WTC11 (cell line): ENCODE measurements at regions not wholly inside any gene's neighbourhood (a gene's known extent, or its start where the extent isn't known, plus 50 kb on each side); places are given as distances from the start of the nearest gene placed in this dataset.

ENCODE experiments used
- CREB1 ChIP-seq: sonication (generic); formaldehyde crosslinking; IDR thresholded peaks from 2 replicates; pipeline ENCODE4 v1.8.0; 2023; ENCODE audit warnings: mild to moderate bottlenecking, missing genetic modification reagents
- CTCF ChIP-seq: fragments of 200-600 bp; IDR thresholded peaks from 2 replicates; pipeline ENCODE4 v1.8.0; 2022; ENCODE audit warnings: antibody characterized with exemption
- ERG ChIP-seq: fragments of 250-450 bp; sonication (Bioruptor Pico); IDR thresholded peaks from 2 replicates; pipeline ENCODE4 v1.8.0; 2021; ENCODE audit warnings: mild to moderate bottlenecking
- HMGXB4 ChIP-seq: sonication (generic); formaldehyde crosslinking; IDR thresholded peaks from 2 replicates; pipeline ENCODE4 v1.8.1; 2023; ENCODE audit warnings: mild to moderate bottlenecking, moderate library complexity, missing genetic modification reagents
- KAT7 ChIP-seq: sonication (generic); formaldehyde crosslinking; IDR thresholded peaks from 2 replicates; pipeline ENCODE4 v1.8.1; 2023; ENCODE audit warnings: missing genetic modification reagents, mild to moderate bottlenecking, borderline replicate concordance
- NR1H2 ChIP-seq: sonication (generic); formaldehyde crosslinking; IDR thresholded peaks from 2 replicates; pipeline ENCODE4 v1.9.0; 2021; ENCODE audit warnings: mild to moderate bottlenecking, moderate library complexity, missing genetic modification reagents
- NR2C2 ChIP-seq: sonication (generic); formaldehyde crosslinking; IDR thresholded peaks from 2 replicates; pipeline ENCODE4 v1.8.0; 2022; ENCODE audit warnings: mild to moderate bottlenecking, missing genetic modification reagents
- RELA ChIP-seq: sonication (generic); formaldehyde crosslinking; IDR thresholded peaks from 2 replicates; pipeline ENCODE4 v1.8.1; 2022; ENCODE audit warnings: missing genetic modification reagents, mild to moderate bottlenecking, borderline replicate concordance
- SP1 ChIP-seq: sonication (generic); formaldehyde crosslinking; conservative IDR thresholded peaks from 2 replicates; pipeline ENCODE4 v1.8.1; 2022; ENCODE audit warnings: missing genetic modification reagents
- TP53 ChIP-seq: sonication (generic); formaldehyde crosslinking; IDR thresholded peaks from 2 replicates; pipeline ENCODE4 v1.8.1; 2023; ENCODE audit warnings: mild to moderate bottlenecking, missing genetic modification reagents
- ZBTB21 ChIP-seq: sonication (generic); formaldehyde crosslinking; IDR thresholded peaks from 2 replicates; pipeline ENCODE4 v1.8.1; 2023; ENCODE audit warnings: mild to moderate bottlenecking, missing genetic modification reagents, borderline replicate concordance

- TF ChIP-seq TP53 (CRISPR knock-in tag) = no peak
- no peak for TF ChIP-seq RELA
- no peak for TF ChIP-seq CTCF
- TF ChIP-seq KAT7 (CRISPR knock-in tag) = no peak
- no peak for TF ChIP-seq HMGXB4 (CRISPR knock-in tag)
- TF ChIP-seq ERG (CRISPR knock-in tag) = no peak
- no peak for TF ChIP-seq NR1H2 (CRISPR knock-in tag)
- TF ChIP-seq CREB1 = no peak
- TF ChIP-seq ZBTB21 = no peak
- no peak for TF ChIP-seq NR2C2 (CRISPR knock-in tag)
- TF ChIP-seq SP1 = no peak
Measured at GRCh38 chr16:49128740-49129139, 152.9 kb downstream of the CBLN1 start.
